ENCODE measurements at regions not wholly inside any gene's neighbourhood (a gene's known extent, or its start where the extent isn't known, plus 50 kb on each side); places are given as distances from the start of the nearest gene placed in this dataset.

- no peak for TF ChIP-seq CTCF (IDR thresholded peaks at IDR 0.05)
- no peak overlapping the region for H3K27ac ChIP-seq
- no peak overlapping the region for H3K4me3 ChIP-seq
- no peak for DNase-seq (ENCODE audit: low spot score)
Measured at GRCh38 chr22:48309836-48310235, 1517.8 kb downstream of the BRD1 start.

- TF ChIP-seq CTCF (IDR thresholded peaks at IDR 0.05): no peak
- Histone ChIP-seq H3K4me3 (no peak overlapping the region), H3K27ac (no peak overlapping the region)
- peak; percentile 63 for DNase-seq (ENCODE audit: low spot score)
Measured at GRCh38 chr22:48309115-48309705, 1518.5 kb downstream of the BRD1 start.

GRCh38 chr22:48307931-48308330 is 1519.7 kb downstream of the BRD1 start:
- no peak for TF ChIP-seq CTCF (IDR thresholded peaks at IDR 0.05)
- no peak overlapping the region for H3K27ac ChIP-seq
- no peak for DNase-seq (ENCODE audit: low spot score)
- no peak overlapping the region for H3K4me3 ChIP-seq

GRCh38 chr22:48306785-48307510 is 1520.7 kb downstream of the BRD1 start:
- Histone ChIP-seq H3K4me3 (no peak overlapping the region), H3K27ac (no peak overlapping the region)
- no peak for TF ChIP-seq CTCF (IDR thresholded peaks at IDR 0.05)
- DNase-seq (ENCODE audit: low spot score): peak; percentile 60

GRCh38 chr22:48306284-48306683 is 1521.4 kb downstream of the BRD1 start:
- no peak for TF ChIP-seq CTCF (IDR thresholded peaks at IDR 0.05)
- no peak overlapping the region for H3K4me3 ChIP-seq
- no peak overlapping the region for H3K27ac ChIP-seq
- DNase-seq (ENCODE audit: low spot score): no peak

GRCh38 chr22:48305726-48306235 is 1521.9 kb downstream of the BRD1 start:
- no peak overlapping the region for H3K27ac ChIP-seq
- DNase-seq (ENCODE audit: low spot score): no peak
- no peak for TF ChIP-seq CTCF (IDR thresholded peaks at IDR 0.05)

GRCh38 chr22:48303369-48303725 is 1524.3 kb downstream of the BRD1 start:
- DNase-seq (ENCODE audit: low spot score): no peak
- TF ChIP-seq CTCF (IDR thresholded peaks at IDR 0.05): no peak
- Histone ChIP-seq H3K27ac (no peak overlapping the region), H3K4me3 (no peak overlapping the region)

More at GRCh38 chr22:48305726-48306235, 1521.9 kb downstream of the BRD1 start:
- H3K4me3 ChIP-seq: no peak overlapping the region
